Breast epithelium (tissue), 4 donors: ENCODE measurements at regions not wholly inside any gene's neighbourhood (a gene's known extent, or its start where the extent isn't known, plus 50 kb on each side); places are given as distances from the start of the nearest gene placed in this dataset.

Experiments used
- DNase-seq, 2 donors: peaks; one replicate each; pipeline ENCODE4 v3.0.0-alpha.2; 2019; ENCODE audit warnings: low spot score in 2 of 2
- H3K27ac ChIP-seq, 2 donors: fragments of 200-600 bp; sonication (generic) in 1 of 2; one replicate each; pipeline ENCODE4 v1.5.1; 2016 to 2019; ENCODE audit warnings: mild to moderate bottlenecking in 1 of 2
- H3K27me3 ChIP-seq, 2 donors: fragments of 200-600 bp; sonication (generic) in 1 of 2; one replicate each; pipeline versions ENCODE4 v1.5.1 to v1.6.0; 2017 to 2019; ENCODE audit warnings: control low read depth in 1 of 2, mild to moderate bottlenecking in 1 of 2
- H3K36me3 ChIP-seq: fragments of 200-600 bp; one replicate; pipeline ENCODE4 v1.5.1; 2019
- H3K4me1 ChIP-seq, 2 donors: fragments of 200-600 bp; sonication (generic); one replicate each; pipeline ENCODE4 v1.5.1; 2016 to 2019; ENCODE audit warnings: control low read depth in 1 of 2
- H3K4me3 ChIP-seq, 3 donors: fragments of 200-600 bp; sonication (generic); 1 replicate in 2 of 3; 2 replicates in 1 of 3; pipeline ENCODE4 v1.5.1; 2016 to 2019; ENCODE audit warnings: mild to moderate bottlenecking in 3 of 3, moderate library complexity in 2 of 3
- H3K9me3 ChIP-seq, 2 donors: fragments of 200-600 bp; sonication (generic) in 1 of 2; one replicate each; pipeline ENCODE4 v1.5.1; 2016 to 2019; ENCODE audit warnings: control low read depth in 1 of 2
- POLR2A ChIP-seq: fragments of 450-650 bp; IDR thresholded peaks from one replicate; pipeline ENCODE4 v1.6.1; 2016; ENCODE audit warnings: antibody characterized with exemption, mild to moderate bottlenecking, moderate library complexity
- POLR2AphosphoS5 ChIP-seq, 3 donors: sonication (generic); formaldehyde crosslinking; IDR thresholded peaks; one replicate each; pipeline ENCODE4 v1.6.1; 2017; ENCODE audit warnings: antibody characterized with exemption in 3 of 3
- intact Hi-C: fragments of 100-400 bp; cut with DNase I; formaldehyde crosslinking; loops from one replicate; pipeline ENCODE4 v1.15.1; 2023; ENCODE audit warnings: low total_unique reads
- TF ChIP-seq, protein P1 (sequence below), 3 donors: fragments of 450-650 bp; IDR thresholded peaks; one replicate each; pipeline ENCODE4 v1.5.1; 2016 to 2017; ENCODE audit warnings: antibody characterized with exemption in 3 of 3, mild to moderate bottlenecking in 3 of 3, moderate library complexity in 3 of 3

- intact Hi-C loops: no loop called here
- Histone ChIP-seq H3K27ac (no peak overlapping the region), H3K4me1 (no peaks in the 10 kb centered on the region), H3K27me3 (no peaks in the 10 kb centered on the region), H3K4me3 (no peak overlapping the region), H3K9me3 (no peaks in the 10 kb centered on the region), H3K36me3 (no peaks in the 10 kb centered on the region)
- TF ChIP-seq POLR2A: no peak
- TF ChIP-seq, protein P1, sequence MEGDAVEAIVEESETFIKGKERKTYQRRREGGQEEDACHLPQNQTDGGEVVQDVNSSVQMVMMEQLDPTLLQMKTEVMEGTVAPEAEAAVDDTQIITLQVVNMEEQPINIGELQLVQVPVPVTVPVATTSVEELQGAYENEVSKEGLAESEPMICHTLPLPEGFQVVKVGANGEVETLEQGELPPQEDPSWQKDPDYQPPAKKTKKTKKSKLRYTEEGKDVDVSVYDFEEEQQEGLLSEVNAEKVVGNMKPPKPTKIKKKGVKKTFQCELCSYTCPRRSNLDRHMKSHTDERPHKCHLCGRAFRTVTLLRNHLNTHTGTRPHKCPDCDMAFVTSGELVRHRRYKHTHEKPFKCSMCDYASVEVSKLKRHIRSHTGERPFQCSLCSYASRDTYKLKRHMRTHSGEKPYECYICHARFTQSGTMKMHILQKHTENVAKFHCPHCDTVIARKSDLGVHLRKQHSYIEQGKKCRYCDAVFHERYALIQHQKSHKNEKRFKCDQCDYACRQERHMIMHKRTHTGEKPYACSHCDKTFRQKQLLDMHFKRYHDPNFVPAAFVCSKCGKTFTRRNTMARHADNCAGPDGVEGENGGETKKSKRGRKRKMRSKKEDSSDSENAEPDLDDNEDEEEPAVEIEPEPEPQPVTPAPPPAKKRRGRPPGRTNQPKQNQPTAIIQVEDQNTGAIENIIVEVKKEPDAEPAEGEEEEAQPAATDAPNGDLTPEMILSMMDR (IDR thresholded peaks at IDR 0.05): no peak
- DNase-seq: no peak
Observed at GRCh38 chr2:224210286-224211180, 171.4 kb upstream of the SERPINE2 start.

GRCh38 chr2:224209555-224210285 is 170.6 kb upstream of the SERPINE2 start:
- no peak overlapping the region for H3K27ac ChIP-seq
- H3K4me3 ChIP-seq: no peak overlapping the region
- intact Hi-C loops: no loop called here
- H3K36me3 ChIP-seq: no peaks in the 10 kb centered on the region
- H3K4me1 ChIP-seq: no peaks in the 10 kb centered on the region
- H3K27me3 ChIP-seq: peaks cover 0 to 4% of the 10 kb centered on the region in 2 donors
- H3K9me3 ChIP-seq: no peaks in the 10 kb centered on the region
- DNase-seq: no peak
- TF ChIP-seq POLR2AphosphoS5 (IDR thresholded peaks at IDR 0.05) (no peak), POLR2A (no peak)
- TF ChIP-seq, protein P1 (IDR thresholded peaks at IDR 0.05): no peak

- Histone ChIP-seq H3K27me3 (peaks cover 0 to 4% of the 10 kb centered on the region in 2 donors), H3K4me3 (no peak overlapping the region), H3K36me3 (no peaks in the 10 kb centered on the region), H3K27ac (no peak overlapping the region), H3K9me3 (no peaks in the 10 kb centered on the region), H3K4me1 (no peaks in the 10 kb centered on the region)
- DNase-seq: no peak
- intact Hi-C loops: no loop called here
- TF ChIP-seq POLR2A (no peak), POLR2AphosphoS5 (IDR thresholded peaks at IDR 0.05) (no peak)
- TF ChIP-seq, protein P1 (IDR thresholded peaks at IDR 0.05): no peak
Observed at GRCh38 chr2:224208443-224208842, 169.4 kb upstream of the SERPINE2 start.

DNA sequence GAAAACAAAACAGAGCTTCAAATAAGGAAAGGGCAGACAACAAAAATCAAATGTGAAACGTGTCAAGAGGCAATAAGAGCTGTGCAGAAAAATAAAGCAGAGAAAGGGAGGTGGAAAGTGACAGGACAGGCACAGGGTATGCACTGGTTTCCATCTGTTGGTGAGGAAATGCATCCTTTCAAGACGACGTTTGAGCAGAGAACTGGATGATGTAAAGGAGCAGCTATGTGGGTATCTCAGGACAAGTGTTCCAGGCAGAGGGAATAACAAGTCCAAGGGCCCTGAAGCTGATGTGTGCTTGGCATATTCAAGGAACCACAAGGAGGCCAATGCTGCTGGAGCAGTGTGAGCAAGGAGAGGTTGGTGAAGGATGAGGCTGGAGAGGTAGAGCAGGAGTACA is 168.9 kb upstream of the SERPINE2 start:
- DNase-seq: no peak
- intact Hi-C loops: no loop called here
- H3K27ac ChIP-seq: no peak overlapping the region
- no peaks in the 10 kb centered on the region for H3K4me1 ChIP-seq
- TF ChIP-seq, protein P1 (IDR thresholded peaks at IDR 0.05): no peak
- TF ChIP-seq POLR2AphosphoS5 (IDR thresholded peaks at IDR 0.05): no peak
- no peak for TF ChIP-seq POLR2A
- no peak overlapping the region for H3K4me3 ChIP-seq
- no peaks in the 10 kb centered on the region for H3K36me3 ChIP-seq
- H3K27me3 ChIP-seq: peaks cover 0 to 4% of the 10 kb centered on the region in 2 donors
- no peaks in the 10 kb centered on the region for H3K9me3 ChIP-seq

- DNase-seq: no peak
- Histone ChIP-seq H3K9me3 (no peaks in the 10 kb centered on the region), H3K36me3 (no peaks in the 10 kb centered on the region), H3K4me3 (no peak overlapping the region), H3K27ac (no peak overlapping the region), H3K4me1 (no peaks in the 10 kb centered on the region), H3K27me3 (peaks cover 0 to 4% of the 10 kb centered on the region in 2 donors)
- no peak for TF ChIP-seq POLR2A
- intact Hi-C loops: no loop called here
Observed at GRCh38 chr2:224206816-224207215, 167.7 kb upstream of the SERPINE2 start.
